Left ventricle myocardium inferior (tissue), 1 donor: ENCODE measurements at regions not wholly inside any gene's neighbourhood (a gene's known extent, or its start where the extent isn't known, plus 50 kb on each side); places are given as distances from the start of the nearest gene placed in this dataset.

ENCODE experiments used
- DNase-seq: peaks from one replicate; pipeline ENCODE4 v3.0.0-alpha.2; 2020
- H3K27ac ChIP-seq: fragments of 200-600 bp; replicated peaks from 2 replicates; pipeline ENCODE4 v1.8.0; 2021
- H3K27me3 ChIP-seq: fragments of 200-600 bp; 2 replicates; pipeline ENCODE4 v1.8.0; 2021; ENCODE audit warnings: low read depth
- H3K36me3 ChIP-seq: fragments of 200-600 bp; 2 replicates; pipeline ENCODE4 v1.8.0; 2021
- H3K4me1 ChIP-seq: fragments of 200-600 bp; 2 replicates; pipeline ENCODE4 v1.8.0; 2021
- H3K4me3 ChIP-seq: fragments of 200-600 bp; 2 replicates; pipeline ENCODE4 v1.8.0; 2021; ENCODE audit warnings: mild to moderate bottlenecking, moderate library complexity
- H3K9me3 ChIP-seq: fragments of 200-600 bp; replicated peaks from 2 replicates; pipeline ENCODE4 v1.8.0; 2021
- CTCF ChIP-seq: fragments of 200-600 bp; IDR thresholded peaks from 2 replicates; pipeline ENCODE4 v1.8.0; 2021; ENCODE audit warnings: antibody characterized with exemption, mild to moderate bottlenecking, borderline replicate concordance
- intact Hi-C: fragments of 100-400 bp; cut with micrococcal nuclease; formaldehyde crosslinking; loops from one replicate; pipeline ENCODE4 v1.11.0; 2022
- donor health status: DM: no; HTN: yes; CAD: no; lungs with severe emphysema.

GRCh38 chr2:172215172-172215935 lies 112.7 kb upstream of the DLX2 start:
- TF ChIP-seq CTCF: no peak
- H3K4me3 ChIP-seq: no peak overlapping the region
- no peaks in the 10 kb centered on the region for H3K36me3 ChIP-seq
- no peak overlapping the region for H3K27ac ChIP-seq
- no peaks in the 10 kb centered on the region for H3K9me3 ChIP-seq
- intact Hi-C loops: no loop called here
- H3K27me3 ChIP-seq: no peaks in the 10 kb centered on the region
- H3K4me1 ChIP-seq: no peaks in the 10 kb centered on the region
- no peak for DNase-seq

DNA sequence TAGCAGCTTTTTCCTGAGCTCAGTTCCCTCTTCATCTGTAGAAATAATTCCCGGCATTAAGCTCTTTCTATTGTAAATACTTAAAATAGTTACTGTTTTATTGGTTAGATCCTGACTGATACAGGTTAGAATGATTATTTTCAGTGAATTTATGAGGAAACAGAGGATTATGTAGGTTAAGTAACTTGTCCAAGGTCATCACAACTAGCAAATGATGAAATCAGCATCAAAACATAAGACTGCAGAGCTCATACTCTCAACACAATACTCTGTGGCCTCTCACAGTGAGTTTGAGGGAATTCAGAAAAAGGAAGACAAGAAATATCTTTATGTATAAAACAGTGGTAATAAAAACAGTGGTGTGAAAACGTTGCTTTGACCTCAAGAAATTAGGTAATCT lies 113.2 kb upstream of the DLX2 start:
- no peak for TF ChIP-seq CTCF
- intact Hi-C loops: no loop called here
- H3K27ac ChIP-seq: no peak overlapping the region
- H3K27me3 ChIP-seq: no peaks in the 10 kb centered on the region
- H3K36me3 ChIP-seq: no peaks in the 10 kb centered on the region
- no peak overlapping the region for H3K4me3 ChIP-seq
- no peaks in the 10 kb centered on the region for H3K9me3 ChIP-seq
- no peak for DNase-seq
- no peaks in the 10 kb centered on the region for H3K4me1 ChIP-seq

DNA sequence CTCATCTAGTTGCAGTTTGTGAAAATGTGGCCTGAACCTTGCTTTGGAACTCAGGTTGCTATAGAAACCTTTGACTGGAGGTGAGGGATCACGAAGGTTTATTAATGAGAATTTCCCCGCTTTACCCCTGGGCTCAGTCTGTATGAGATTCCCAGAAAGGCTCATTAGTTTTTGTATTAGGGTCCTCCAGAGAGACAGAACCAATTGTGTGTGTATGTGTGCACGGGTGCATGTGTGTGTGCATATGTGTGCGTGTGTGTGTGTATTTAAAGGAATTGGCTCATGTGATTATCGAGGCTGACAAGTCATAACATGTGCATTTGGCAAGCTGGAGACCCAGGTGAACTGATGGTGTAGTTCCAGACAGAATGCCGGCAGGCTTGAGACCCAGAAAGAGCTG lies 113.8 kb upstream of the DLX2 start:
- intact Hi-C loops: no loop called here

GRCh38 chr2:172219201-172219600 lies 116.5 kb upstream of the DLX2 start:
- no peak overlapping the region for H3K27ac ChIP-seq
- intact Hi-C loops: no loop called here
- H3K4me3 ChIP-seq: no peak overlapping the region
- H3K36me3 ChIP-seq: no peaks in the 10 kb centered on the region
- no peak for DNase-seq
- H3K9me3 ChIP-seq: no peaks in the 10 kb centered on the region
- no peak for TF ChIP-seq CTCF
- no peaks in the 10 kb centered on the region for H3K4me1 ChIP-seq
- no peaks in the 10 kb centered on the region for H3K27me3 ChIP-seq

More for the DNA sequence above, 113.8 kb upstream of the DLX2 start:
- Histone ChIP-seq H3K9me3 (no peaks in the 10 kb centered on the region), H3K4me1 (no peaks in the 10 kb centered on the region), H3K27me3 (no peaks in the 10 kb centered on the region), H3K36me3 (no peaks in the 10 kb centered on the region), H3K27ac (no peak overlapping the region), H3K4me3 (no peak overlapping the region)
- TF ChIP-seq CTCF: no peak
- no peak for DNase-seq

- Histone ChIP-seq H3K27ac (no peak overlapping the region), H3K36me3 (no peaks in the 10 kb centered on the region), H3K4me3 (no peak overlapping the region), H3K9me3 (no peaks in the 10 kb centered on the region), H3K27me3 (no peaks in the 10 kb centered on the region), H3K4me1 (no peaks in the 10 kb centered on the region)
- intact Hi-C loops: no loop called here
- DNase-seq: no peak
- TF ChIP-seq CTCF: no peak
Measured at GRCh38 chr2:172220121-172220520, 117.4 kb upstream of the DLX2 start.
